ENCODE measurements at regions not wholly inside any gene's neighbourhood (a gene's known extent, or its start where the extent isn't known, plus 50 kb on each side); places are given as distances from the start of the nearest gene placed in this dataset.

DNA sequence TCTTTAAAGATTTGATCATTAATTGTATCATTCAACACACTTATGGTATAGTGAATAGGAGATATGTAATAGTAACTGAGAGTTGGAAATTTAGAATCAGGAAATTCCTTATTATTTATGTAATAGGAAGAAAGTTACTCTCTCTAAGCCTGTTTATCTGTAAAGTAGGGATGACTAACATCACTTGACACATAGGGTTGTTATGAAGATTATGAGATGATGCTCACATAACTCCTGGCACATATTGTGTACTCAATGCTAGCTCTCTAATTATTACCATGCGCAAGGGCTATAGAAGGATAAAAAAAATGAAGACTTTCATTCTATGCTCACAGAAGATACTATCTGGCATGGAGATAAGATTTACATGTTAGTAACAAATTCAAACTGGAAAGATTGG, 149.9 kb downstream of the ISOC1 start:
- no peak for TF ChIP-seq CTCF (IDR thresholded peaks at IDR 0.05)
- no peak for TF ChIP-seq EZH2 (IDR thresholded peaks at IDR 0.05; ENCODE audit: borderline replicate concordance, insufficient read depth, low read depth, low read length, poor library complexity, severe bottlenecking)
